ENCODE measurements at regions not wholly inside any gene's neighbourhood (a gene's known extent, or its start where the extent isn't known, plus 50 kb on each side); places are given as distances from the start of the nearest gene placed in this dataset.

DNA sequence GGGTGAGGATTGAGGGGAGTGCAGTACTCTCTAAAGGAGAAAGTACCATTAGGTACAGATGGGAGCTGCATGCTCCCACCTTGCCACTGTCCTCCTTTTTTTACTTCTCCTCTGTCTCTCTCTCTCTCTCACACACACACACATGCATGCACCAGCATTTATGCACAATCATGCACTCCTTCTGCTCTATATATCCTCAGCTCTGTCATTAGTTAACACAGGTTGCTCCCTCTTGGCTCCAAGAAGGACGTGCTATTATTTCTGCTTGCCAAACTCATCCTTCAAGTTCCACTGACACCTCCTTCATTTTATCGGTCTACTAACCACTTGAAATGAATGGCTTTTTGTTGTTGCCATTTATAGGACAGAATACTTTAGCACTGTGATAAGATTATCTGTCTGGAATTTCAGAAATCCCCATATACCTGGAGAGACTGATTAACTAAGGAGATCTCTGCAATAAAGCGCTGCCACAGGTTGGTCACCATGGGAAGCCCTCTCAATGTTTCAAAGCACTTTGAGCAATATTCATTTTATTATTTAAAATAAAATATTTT, 178.5 kb upstream of the TRIB2 start:
- TF ChIP-seq, protein P1, sequence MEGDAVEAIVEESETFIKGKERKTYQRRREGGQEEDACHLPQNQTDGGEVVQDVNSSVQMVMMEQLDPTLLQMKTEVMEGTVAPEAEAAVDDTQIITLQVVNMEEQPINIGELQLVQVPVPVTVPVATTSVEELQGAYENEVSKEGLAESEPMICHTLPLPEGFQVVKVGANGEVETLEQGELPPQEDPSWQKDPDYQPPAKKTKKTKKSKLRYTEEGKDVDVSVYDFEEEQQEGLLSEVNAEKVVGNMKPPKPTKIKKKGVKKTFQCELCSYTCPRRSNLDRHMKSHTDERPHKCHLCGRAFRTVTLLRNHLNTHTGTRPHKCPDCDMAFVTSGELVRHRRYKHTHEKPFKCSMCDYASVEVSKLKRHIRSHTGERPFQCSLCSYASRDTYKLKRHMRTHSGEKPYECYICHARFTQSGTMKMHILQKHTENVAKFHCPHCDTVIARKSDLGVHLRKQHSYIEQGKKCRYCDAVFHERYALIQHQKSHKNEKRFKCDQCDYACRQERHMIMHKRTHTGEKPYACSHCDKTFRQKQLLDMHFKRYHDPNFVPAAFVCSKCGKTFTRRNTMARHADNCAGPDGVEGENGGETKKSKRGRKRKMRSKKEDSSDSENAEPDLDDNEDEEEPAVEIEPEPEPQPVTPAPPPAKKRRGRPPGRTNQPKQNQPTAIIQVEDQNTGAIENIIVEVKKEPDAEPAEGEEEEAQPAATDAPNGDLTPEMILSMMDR (IDR thresholded peaks at IDR 0.05), result no peak
- TF ChIP-seq EZH2 (IDR thresholded peaks at IDR 0.05; ENCODE audit: borderline replicate concordance, insufficient read depth, low read depth, low read length, poor library complexity, severe bottlenecking), result no peak

All from B cell (primary cell).